GM21526 (cell line): ENCODE measurements at regions not wholly inside any gene's neighbourhood (a gene's known extent, or its start where the extent isn't known, plus 50 kb on each side); places are given as distances from the start of the nearest gene placed in this dataset.

Experiments
- ATAC-seq: cut with Tn5 transposase; IDR thresholded peaks from one replicate; pipeline ENCODE4 v1.9.1; 2021; ENCODE audit warnings: moderate library complexity; ENCODE audit not compliant: unreplicated experiment, low FRiP score

GRCh38 chr13:105364191-105364590 lies 1171.3 kb downstream of the EFNB2 start:
- no peak for ATAC-seq

- ATAC-seq = no peak
Observed at GRCh38 chr13:105363261-105364190, 1171.9 kb downstream of the EFNB2 start.

- ATAC-seq = no peak
Observed at GRCh38 chr13:105353654-105354053, 1181.8 kb downstream of the EFNB2 start.

GRCh38 chr13:105349082-105349723 lies 1186.3 kb downstream of the EFNB2 start:
- ATAC-seq = no peak

GRCh38 chr13:105346141-105346775 lies 1189.2 kb downstream of the EFNB2 start:
- ATAC-seq = no peak

- no peak for ATAC-seq
Observed at GRCh38 chr13:105345730-105346129, 1189.7 kb downstream of the EFNB2 start.

GRCh38 chr13:105345131-105345530 lies 1190.3 kb downstream of the EFNB2 start:
- ATAC-seq = no peak

GRCh38 chr13:105343134-105343806 lies 1192.2 kb downstream of the EFNB2 start:
- ATAC-seq = no peak

GRCh38 chr13:105342281-105342820 lies 1193.1 kb downstream of the EFNB2 start:
- ATAC-seq = no peak

GRCh38 chr13:105341758-105342157 lies 1193.7 kb downstream of the EFNB2 start:
- no peak for ATAC-seq

- no peak for ATAC-seq
Observed at GRCh38 chr13:105341256-105341655, 1194.2 kb downstream of the EFNB2 start.

GRCh38 chr13:105340061-105340606 lies 1195.3 kb downstream of the EFNB2 start:
- no peak for ATAC-seq

GRCh38 chr13:105338773-105339172 lies 1196.7 kb downstream of the EFNB2 start:
- no peak for ATAC-seq

GRCh38 chr13:105338006-105338405 lies 1197.5 kb downstream of the EFNB2 start:
- no peak for ATAC-seq

- no peak for ATAC-seq
Observed at GRCh38 chr13:105336706-105337576, 1198.5 kb downstream of the EFNB2 start.

GRCh38 chr13:105334211-105334610 lies 1201.3 kb downstream of the EFNB2 start:
- no peak for ATAC-seq

GRCh38 chr13:105333416-105333815 lies 1202.0 kb downstream of the EFNB2 start:
- ATAC-seq = no peak

- no peak for ATAC-seq
Observed at GRCh38 chr13:105329359-105329758, 1206.1 kb downstream of the EFNB2 start.

- no peak for ATAC-seq
Observed at GRCh38 chr13:105328212-105328611, 1207.2 kb downstream of the EFNB2 start.
